Jurkat, Clone E6-1 (cell line): ENCODE measurements at regions not wholly inside any gene's neighbourhood (a gene's known extent, or its start where the extent isn't known, plus 50 kb on each side); places are given as distances from the start of the nearest gene placed in this dataset.
"Not testable (repeated sequence)": the region's sequence is repeated elsewhere in the genome, so short reads cannot be mapped to it uniquely, and the experiment has no call there.

Source experiments
- DNase-seq: peaks from one replicate; pipeline ENCODE4 v3.0.0-alpha.2; 2011; ENCODE audit warnings: low read depth, low spot score
- H3K4me3 ChIP-seq: 2 replicates; pipeline ENCODE4 v1.5.1; 2011; ENCODE audit warnings: mild to moderate bottlenecking, low read length, control low read depth, moderate library complexity

GRCh38 chr6:50990750-50991446, 172.2 kb downstream of the TFAP2B start:
- DNase-seq: no peak
- no peak overlapping the region for H3K4me3 ChIP-seq

- no peak overlapping the region for H3K4me3 ChIP-seq
- no peak for DNase-seq
Observed at GRCh38 chr6:50992232-50992631, 173.6 kb downstream of the TFAP2B start.

DNA sequence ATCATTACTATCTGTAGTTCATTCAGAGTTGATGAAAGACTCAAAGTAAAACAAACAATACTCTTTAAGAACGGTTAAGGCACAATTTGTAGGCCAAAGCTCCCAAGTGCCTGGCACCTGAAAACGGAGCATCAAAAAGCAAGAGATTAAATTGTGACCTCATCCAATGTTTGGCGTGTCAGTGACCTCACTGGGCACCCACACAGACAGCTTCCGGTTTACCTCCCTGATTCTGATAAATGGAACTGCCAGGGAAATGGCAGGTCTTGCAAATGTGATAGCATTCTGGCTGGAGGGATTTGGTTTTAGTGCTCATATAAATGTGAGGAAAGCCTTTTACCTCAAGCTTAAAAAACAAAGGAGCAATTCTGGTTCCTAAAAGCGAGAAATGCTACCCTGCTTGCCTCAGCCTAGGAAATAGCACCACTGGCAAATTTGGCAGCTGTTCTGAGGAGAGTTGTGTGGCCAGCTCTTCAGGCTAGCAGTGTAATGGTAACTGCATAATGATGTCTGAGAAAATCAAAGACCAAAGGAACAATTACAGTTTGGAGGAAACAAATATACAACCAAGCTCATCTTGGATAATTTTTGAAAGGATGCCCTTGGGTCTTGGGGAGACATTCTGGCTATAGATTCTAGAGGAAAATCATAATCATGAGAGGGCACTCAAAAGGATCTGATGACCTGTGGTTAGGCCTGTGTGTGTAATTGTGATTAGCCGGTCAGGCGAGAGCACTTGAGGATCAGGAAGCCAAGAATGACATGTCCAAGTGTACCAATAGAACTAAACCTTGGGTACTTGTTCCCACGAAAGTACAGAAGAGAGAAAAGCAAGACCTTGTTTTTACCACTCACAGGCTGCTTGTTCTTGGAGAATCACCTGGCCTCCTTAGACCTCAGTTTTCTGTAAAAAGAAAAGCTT, 174.3 kb downstream of the TFAP2B start:
- no peak for DNase-seq
- no peak overlapping the region for H3K4me3 ChIP-seq

- DNase-seq: no peak
- H3K4me3 ChIP-seq: no peak overlapping the region
Observed at GRCh38 chr6:50993941-50994720, 175.5 kb downstream of the TFAP2B start.

DNA sequence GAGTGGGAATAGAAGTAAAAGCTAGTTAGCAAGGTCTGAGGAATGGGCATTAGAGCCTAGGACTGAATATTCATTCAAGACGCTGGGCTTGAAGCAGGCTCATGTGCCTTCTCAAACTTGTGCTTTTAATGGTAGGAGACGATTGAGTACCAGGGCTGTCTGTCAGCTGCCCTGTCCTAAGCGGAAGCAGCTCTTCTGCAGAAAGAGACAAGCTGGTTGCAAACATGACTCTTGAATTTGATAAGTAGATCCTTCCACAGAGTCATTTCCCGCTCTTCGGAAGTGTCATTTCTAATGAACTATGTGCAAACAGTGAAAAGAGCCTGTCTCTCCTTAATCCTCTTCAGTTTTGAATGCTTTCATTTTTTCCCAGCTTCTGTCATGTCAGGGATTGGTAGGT, 176.4 kb downstream of the TFAP2B start:
- no peak for DNase-seq
- H3K4me3 ChIP-seq: no peak overlapping the region

DNA sequence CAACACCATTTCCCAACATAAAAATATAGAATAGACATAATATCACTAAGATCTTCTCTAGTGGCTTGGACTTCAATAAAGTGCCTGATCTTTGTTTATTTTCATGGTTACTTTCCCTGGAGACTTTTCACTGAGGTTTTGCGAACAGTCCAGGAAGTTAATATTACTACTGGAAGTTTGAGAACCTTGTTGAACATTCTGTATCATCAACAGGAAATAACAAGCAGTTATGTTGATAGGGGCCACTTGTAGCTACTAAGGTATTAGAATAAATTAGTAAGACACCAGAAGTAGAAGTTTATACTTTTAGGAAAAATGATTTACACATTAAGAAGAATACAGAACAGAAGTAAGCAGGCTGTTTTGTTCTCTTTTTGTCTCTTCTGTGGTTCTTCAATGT, 180.2 kb downstream of the TFAP2B start:
- no peak for DNase-seq
- no peak overlapping the region for H3K4me3 ChIP-seq

- DNase-seq: no peak
- H3K4me3 ChIP-seq: no peak overlapping the region
Observed at GRCh38 chr6:51001399-51001798, 182.7 kb downstream of the TFAP2B start.

- no peak overlapping the region for H3K4me3 ChIP-seq
- no peak for DNase-seq
Observed at GRCh38 chr6:51004380-51004779, 185.7 kb downstream of the TFAP2B start.

GRCh38 chr6:51005779-51006178, 187.1 kb downstream of the TFAP2B start:
- H3K4me3 ChIP-seq: no peak overlapping the region
- DNase-seq: no peak

- H3K4me3 ChIP-seq: no peak overlapping the region
- no peak for DNase-seq
Observed at GRCh38 chr6:51007237-51007636, 188.6 kb downstream of the TFAP2B start.

- not testable (repeated sequence) for H3K4me3 ChIP-seq, DNase-seq
Observed at GRCh38 chr6:51008693-51009092, 190.0 kb downstream of the TFAP2B start.

DNA sequence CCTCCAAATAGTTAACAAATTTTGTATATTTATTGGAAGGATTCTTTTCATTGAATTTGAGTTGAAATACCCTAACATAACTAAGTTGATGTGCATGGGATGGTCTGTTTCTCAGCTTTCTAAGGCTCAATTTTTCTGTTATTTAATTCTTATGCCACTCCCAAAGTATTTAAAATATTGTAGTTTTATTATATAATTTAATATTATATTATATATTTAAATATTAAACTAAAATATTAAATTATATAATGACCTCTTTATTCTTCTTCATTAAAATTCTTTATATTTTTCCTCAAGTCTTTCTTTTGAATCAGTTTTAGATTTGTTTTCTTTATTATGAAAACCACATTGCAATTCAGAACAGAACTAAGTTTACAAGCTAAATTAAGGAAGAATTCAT, 194.7 kb downstream of the TFAP2B start:
- no peak for DNase-seq
- no peak overlapping the region for H3K4me3 ChIP-seq

GRCh38 chr6:51015394-51015793, 196.7 kb downstream of the TFAP2B start:
- H3K4me3 ChIP-seq: no peak overlapping the region
- DNase-seq: no peak

DNA sequence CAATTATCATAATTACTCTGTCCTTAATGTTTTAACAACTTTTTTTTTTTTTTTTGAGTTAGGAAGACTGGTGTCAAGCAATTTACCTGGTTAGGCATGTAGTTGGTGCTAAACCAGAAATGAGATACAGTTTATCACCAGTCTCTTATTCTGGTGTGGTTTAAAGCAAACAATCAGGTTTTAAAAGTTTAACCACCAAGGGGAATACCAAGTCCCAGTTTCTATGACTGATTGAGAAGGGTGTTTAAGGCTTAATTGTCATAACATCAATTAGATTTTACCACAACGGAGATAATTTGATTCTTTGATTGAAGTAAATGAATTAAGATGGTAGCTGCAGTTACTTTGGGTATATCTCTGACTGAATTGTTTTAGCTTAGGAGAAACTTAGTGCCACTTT, 197.8 kb downstream of the TFAP2B start:
- DNase-seq: no peak
- no peak overlapping the region for H3K4me3 ChIP-seq

DNA sequence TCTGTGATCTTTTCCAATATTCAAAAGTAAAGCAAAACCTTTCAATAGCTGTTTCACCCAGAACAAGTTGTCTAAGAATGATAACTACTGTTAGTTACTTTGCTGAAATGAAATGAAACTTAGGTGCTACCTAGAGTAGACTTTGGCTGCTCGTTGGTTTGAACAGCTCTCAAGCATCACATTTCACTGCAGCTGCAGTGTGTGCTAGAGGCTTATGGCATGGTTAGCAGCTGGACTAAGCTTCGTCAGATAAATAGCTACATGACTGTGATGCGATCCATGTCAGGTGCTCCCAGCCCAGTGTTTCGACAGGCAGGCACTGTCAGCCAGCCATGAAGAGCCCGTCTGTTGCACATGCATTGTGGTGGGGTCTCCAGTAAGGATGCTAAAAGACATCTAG, 201.1 kb downstream of the TFAP2B start:
- H3K4me3 ChIP-seq: no peak overlapping the region
- no peak for DNase-seq

- H3K4me3 ChIP-seq: no peak overlapping the region
- no peak for DNase-seq
Observed at GRCh38 chr6:51021171-51021570, 202.5 kb downstream of the TFAP2B start.

GRCh38 chr6:51024126-51024525, 205.5 kb downstream of the TFAP2B start:
- DNase-seq: no peak
- no peak overlapping the region for H3K4me3 ChIP-seq

DNA sequence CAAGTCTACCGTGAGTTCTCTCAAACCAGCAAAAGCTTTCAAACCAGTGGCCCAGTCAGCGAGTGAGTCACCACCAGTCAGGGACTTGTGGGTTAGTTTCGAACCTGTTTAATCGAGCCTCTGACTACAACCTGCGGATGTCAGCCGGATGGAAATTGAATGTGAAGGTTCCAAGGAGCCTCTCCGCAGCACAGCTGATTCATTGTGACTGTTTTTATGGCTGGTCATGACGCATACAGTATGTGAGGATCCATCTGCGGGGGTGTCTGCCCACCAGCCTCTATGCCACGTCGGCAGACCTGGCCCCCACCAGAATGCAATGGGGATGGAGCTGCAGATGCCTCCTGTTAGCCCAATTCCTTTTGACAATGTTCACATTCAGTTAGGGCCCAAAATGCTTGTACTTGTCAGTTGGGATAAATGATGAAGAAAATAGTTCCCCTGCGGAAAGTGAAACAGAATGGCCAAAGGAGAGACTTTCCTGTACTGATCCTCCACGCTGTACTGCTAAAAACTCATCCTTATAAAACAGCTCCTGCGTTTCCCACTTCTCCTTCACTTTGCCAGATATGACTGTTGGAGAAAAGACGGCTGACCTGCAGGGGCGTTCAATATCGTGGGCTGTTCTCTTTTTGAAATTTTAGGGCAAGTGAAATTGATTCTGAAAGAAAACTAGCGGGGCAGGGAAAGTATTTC, 206.6 kb downstream of the TFAP2B start:
- no peak for DNase-seq

More for the DNA sequence above, 206.6 kb downstream of the TFAP2B start:
- H3K4me3 ChIP-seq: no peak overlapping the region
